Loucy (cell line): ENCODE measurements at regions not wholly inside any gene's neighbourhood (a gene's known extent, or its start where the extent isn't known, plus 50 kb on each side); places are given as distances from the start of the nearest gene placed in this dataset.

Experiments
- CTCF ChIP-seq: fragments of 200-600 bp; sonication (generic); conservative IDR thresholded peaks from 2 replicates; pipeline ENCODE4 v1.5.1; 2014; ENCODE audit warnings: mild to moderate bottlenecking, antibody characterized with exemption, low read length
- EZH2phosphoT487 ChIP-seq: fragments of 200-600 bp; IDR thresholded peaks from 2 replicates; pipeline ENCODE4 v1.6.1; 2018; ENCODE audit warnings: antibody characterized with exemption, mild to moderate bottlenecking, moderate library complexity, borderline replicate concordance

DNA sequence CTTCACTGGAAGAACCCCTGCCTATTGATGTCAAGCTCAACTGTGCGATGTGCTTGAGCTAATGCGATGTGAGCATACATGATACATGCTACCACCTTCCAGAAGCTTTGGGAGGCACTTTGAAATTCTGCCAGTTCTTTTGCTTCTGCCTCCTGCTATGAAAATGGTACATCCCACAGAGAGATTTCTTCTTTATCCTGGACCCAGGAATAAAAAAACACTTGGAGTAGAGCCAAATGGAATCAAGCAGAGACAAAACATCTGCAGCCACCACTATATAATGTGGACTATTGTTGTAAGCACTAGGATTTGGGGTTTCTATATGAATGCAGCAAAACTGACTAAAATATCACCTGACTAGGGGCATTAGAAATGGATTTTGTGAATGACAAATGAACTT, 119.9 kb upstream of the GAP43 start:
- TF ChIP-seq CTCF = no peak
- TF ChIP-seq EZH2phosphoT487 = no peak
